ENCODE measurements at regions not wholly inside any gene's neighbourhood (a gene's known extent, or its start where the extent isn't known, plus 50 kb on each side); places are given as distances from the start of the nearest gene placed in this dataset.
A peak's percentile ranks its signal among the peaks of the same experiment; 100 is the strongest.
"Not testable (repeated sequence)": the region's sequence is repeated elsewhere in the genome, so short reads cannot be mapped to it uniquely, and the experiment has no call there.

GRCh38 chr5:23703940-23704855, 196.8 kb downstream of the PRDM9 start:
- ATAC-seq (no peak), DNase-seq (ENCODE audit: low spot score) (no peak)
- intact Hi-C loops (cut with DNase I), result no loop called here

GRCh38 chr5:23717486-23717885, 210.1 kb downstream of the PRDM9 start:
- no peak for ATAC-seq
- intact Hi-C loops (cut with DNase I), result no loop called here
- no peak for DNase-seq (ENCODE audit: low spot score)

- intact Hi-C loops (cut with DNase I), result no loop called here
- DNase-seq (ENCODE audit: low spot score) (no peak), ATAC-seq (no peak)
These were observed 211.2 kb downstream of the PRDM9 start for GRCh38 chr5:23718564-23718963.

- ATAC-seq (no peak), DNase-seq (ENCODE audit: low spot score) (no peak)
- intact Hi-C loops (cut with DNase I), result no loop called here
These were observed 213.9 kb downstream of the PRDM9 start for GRCh38 chr5:23721336-23721735.

- no peak for ATAC-seq
- no peak for DNase-seq (ENCODE audit: low spot score)
- intact Hi-C loops (cut with DNase I), result no loop called here
These were observed 219.9 kb downstream of the PRDM9 start for GRCh38 chr5:23727271-23727670.

- no peak for DNase-seq (ENCODE audit: low spot score)
- intact Hi-C loops (cut with DNase I), result no loop called here
- no peak for ATAC-seq
These were observed 222.6 kb downstream of the PRDM9 start for GRCh38 chr5:23730023-23730422.

GRCh38 chr5:23740029-23740428, 232.6 kb downstream of the PRDM9 start:
- ATAC-seq (peak; percentile 17), DNase-seq (ENCODE audit: low spot score) (no peak)
- intact Hi-C loops (cut with DNase I), result no loop called here

GRCh38 chr5:23742701-23743100, 235.3 kb downstream of the PRDM9 start:
- no peak for DNase-seq (ENCODE audit: low spot score)
- intact Hi-C loops (cut with DNase I), result no loop called here
- no peak for ATAC-seq

- no peak for ATAC-seq
- intact Hi-C loops (cut with DNase I), result no loop called here
- DNase-seq (ENCODE audit: low spot score), result no peak
These were observed 248.5 kb downstream of the PRDM9 start for GRCh38 chr5:23755906-23756305.

GRCh38 chr5:23756779-23757178, 249.4 kb downstream of the PRDM9 start:
- intact Hi-C loops (cut with DNase I), result no loop called here
- DNase-seq (ENCODE audit: low spot score), result no peak
- ATAC-seq, result no peak

GRCh38 chr5:23763170-23763569, 255.8 kb downstream of the PRDM9 start:
- DNase-seq (ENCODE audit: low spot score) (no peak), ATAC-seq (no peak)
- intact Hi-C loops (cut with DNase I), result no loop called here

- no peak for ATAC-seq
- intact Hi-C loops (cut with DNase I), result no loop called here
- no peak for DNase-seq (ENCODE audit: low spot score)
These were observed 269.3 kb downstream of the PRDM9 start for GRCh38 chr5:23776684-23777083.

GRCh38 chr5:23800307-23800706, 292.9 kb downstream of the PRDM9 start:
- DNase-seq (ENCODE audit: low spot score); intact Hi-C loops (cut with DNase I); ATAC-seq: not testable (repeated sequence)

GRCh38 chr5:23820765-23821471, 313.5 kb downstream of the PRDM9 start:
- intact Hi-C loops (cut with DNase I), result no loop called here
- ATAC-seq (no peak), DNase-seq (ENCODE audit: low spot score) (no peak)

GRCh38 chr5:23823521-23823920, 316.1 kb downstream of the PRDM9 start:
- intact Hi-C loops (cut with DNase I), result no loop called here
- DNase-seq (ENCODE audit: low spot score) (no peak), ATAC-seq (no peak)

- DNase-seq (ENCODE audit: low spot score), result no peak
- intact Hi-C loops (cut with DNase I), result no loop called here
- no peak for ATAC-seq
These were observed 317.8 kb downstream of the PRDM9 start for GRCh38 chr5:23825196-23825595.

- no peak for DNase-seq (ENCODE audit: low spot score)
- no peak for ATAC-seq
- intact Hi-C loops (cut with DNase I), result no loop called here
These were observed 332.7 kb downstream of the PRDM9 start for GRCh38 chr5:23840083-23840482.

GRCh38 chr5:23864786-23865185, 357.4 kb downstream of the PRDM9 start:
- DNase-seq (ENCODE audit: low spot score) (no peak), ATAC-seq (no peak)
- intact Hi-C loops (cut with DNase I), result no loop called here

- intact Hi-C loops (cut with DNase I), result no loop called here
- no peak for ATAC-seq
- no peak for DNase-seq (ENCODE audit: low spot score)
These were observed 370.4 kb downstream of the PRDM9 start for GRCh38 chr5:23877847-23878246.

- intact Hi-C loops (cut with DNase I), result no loop called here
- ATAC-seq, result no peak
- no peak for DNase-seq (ENCODE audit: low spot score)
These were observed 377.1 kb downstream of the PRDM9 start for GRCh38 chr5:23884405-23885031.
